Muscle of leg (tissue), 3 donors: ENCODE measurements at regions not wholly inside any gene's neighbourhood (a gene's known extent, or its start where the extent isn't known, plus 50 kb on each side); places are given as distances from the start of the nearest gene placed in this dataset.
A peak's percentile ranks its signal among the peaks of the same experiment; 100 is the strongest.
"Not testable (repeated sequence)": the region's sequence is repeated elsewhere in the genome, so short reads cannot be mapped to it uniquely, and the experiment has no call there.

ENCODE experiments used
- DNase-seq: peaks from one replicate; pipeline ENCODE4 v3.0.0; 2013
- H3K27ac ChIP-seq: one replicate; pipeline ENCODE4 v1.5.1; 2013; ENCODE audit warnings: mild to moderate bottlenecking, low read length, control low read depth
- H3K27me3 ChIP-seq: one replicate; pipeline ENCODE4 v1.6.1; 2013; ENCODE audit warnings: low read length; ENCODE audit not compliant: control insufficient read depth, insufficient read depth
- H3K36me3 ChIP-seq: one replicate; pipeline ENCODE4 v1.6.1; 2013; ENCODE audit warnings: low read length; ENCODE audit not compliant: control insufficient read depth, insufficient read depth
- H3K4me1 ChIP-seq: one replicate; pipeline ENCODE4 v1.6.1; 2013; ENCODE audit warnings: low read length; ENCODE audit not compliant: control insufficient read depth, insufficient read depth
- H3K4me3 ChIP-seq: one replicate; pipeline ENCODE4 v1.5.1; 2013; ENCODE audit warnings: low read length, control low read depth
- H3K9me3 ChIP-seq: replicated peaks from 2 replicates; pipeline ENCODE4 v1.6.1; 2013; ENCODE audit warnings: low read depth, low read length; ENCODE audit not compliant: control insufficient read depth
- WGBS: methylation state at CpG from one replicate; pipeline ENCODE4 v1.1.5; 2013; ENCODE audit warnings: missing lambda C conversion rate; ENCODE audit not compliant: insufficient coverage; 5-methylcytosine and 5-hydroxymethylcytosine counted together

- peaks cover 7% of the 10 kb centered on the region for H3K9me3 ChIP-seq
- no peak for DNase-seq
- H3K4me1 ChIP-seq, result no peaks in the 10 kb centered on the region
- H3K4me3 ChIP-seq, result no peak overlapping the region
- H3K27me3 ChIP-seq, result no peaks in the 10 kb centered on the region
- H3K27ac ChIP-seq, result no peak overlapping the region
- H3K36me3 ChIP-seq, result no peaks in the 10 kb centered on the region
- WGBS, result 92% methylated on average over 2 of the region's 3 CpGs
These were observed 68.0 kb downstream of the CBLN4 start for GRCh38 chr20:55937283-55937682.

DNA sequence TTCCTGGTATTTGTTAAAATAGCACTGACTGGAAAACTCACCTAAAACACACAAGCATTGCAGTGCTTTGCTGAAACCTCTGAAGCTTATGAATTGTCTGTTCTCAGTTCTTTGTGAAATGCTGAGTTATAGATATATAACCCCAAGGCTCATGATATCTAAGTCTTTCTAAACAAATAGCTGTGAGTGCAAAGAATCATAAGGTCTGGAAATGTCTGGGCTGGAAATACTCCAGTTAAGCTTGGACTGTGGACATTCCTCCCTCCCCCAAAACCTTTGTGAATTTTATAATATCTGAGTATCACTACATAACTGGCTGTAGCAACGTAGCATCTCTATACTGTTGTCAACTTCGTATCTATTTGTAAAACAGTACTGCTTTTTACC, 69.1 kb downstream of the CBLN4 start:
- Histone ChIP-seq H3K27me3 (no peaks in the 10 kb centered on the region), H3K9me3 (peaks cover 7% of the 10 kb centered on the region), H3K36me3 (no peaks in the 10 kb centered on the region), H3K4me3 (no peak overlapping the region), H3K27ac (no peak overlapping the region), H3K4me1 (no peaks in the 10 kb centered on the region)
- peak; percentile 22 for DNase-seq
- no CpG with 5 or more reads among the region's 2 CpGs for WGBS

GRCh38 chr20:55935448-55936208, 69.7 kb downstream of the CBLN4 start:
- no peak overlapping the region for H3K4me3 ChIP-seq
- H3K4me1 ChIP-seq, result no peaks in the 10 kb centered on the region
- H3K9me3 ChIP-seq, result peaks cover 7% of the 10 kb centered on the region
- 17% methylated on average over 2 of the region's 3 CpGs for WGBS
- no peak overlapping the region for H3K27ac ChIP-seq
- peak; percentile 60 for DNase-seq
- no peaks in the 10 kb centered on the region for H3K36me3 ChIP-seq
- no peaks in the 10 kb centered on the region for H3K27me3 ChIP-seq

GRCh38 chr20:55934146-55934545, 71.2 kb downstream of the CBLN4 start:
- H3K36me3 ChIP-seq, result no peaks in the 10 kb centered on the region
- H3K27me3 ChIP-seq, result no peaks in the 10 kb centered on the region
- WGBS, result no CpG with 5 or more reads among the region's 2 CpGs
- H3K4me1 ChIP-seq, result no peaks in the 10 kb centered on the region
- no peak overlapping the region for H3K27ac ChIP-seq
- H3K9me3 ChIP-seq, result no peaks in the 10 kb centered on the region
- no peak for DNase-seq
- H3K4me3 ChIP-seq, result no peak overlapping the region

DNA sequence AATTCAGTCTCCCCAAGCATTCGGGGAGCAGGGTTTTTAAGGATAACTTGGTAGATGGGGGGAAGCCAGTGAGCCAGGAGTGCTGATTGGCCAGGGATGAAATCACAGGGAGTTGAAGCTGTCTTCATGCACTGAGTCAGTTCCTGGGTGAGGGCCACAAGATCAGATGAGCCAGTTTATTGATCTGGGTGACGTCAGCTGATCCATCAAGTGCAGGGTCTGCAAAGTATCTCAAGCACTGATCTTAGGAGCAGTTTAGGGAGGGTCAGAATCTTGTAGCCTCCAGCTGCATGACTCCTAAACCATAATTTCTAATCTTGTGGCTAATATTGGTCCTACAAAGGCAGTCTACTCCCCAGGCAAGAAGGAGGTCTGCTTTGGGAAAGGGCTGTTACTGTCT, 74.4 kb downstream of the CBLN4 start:
- not testable (repeated sequence) for DNase-seq, H3K36me3 ChIP-seq, H3K27ac ChIP-seq, H3K4me1 ChIP-seq, H3K27me3 ChIP-seq, H3K9me3 ChIP-seq, H3K4me3 ChIP-seq
- no CpG with 5 or more reads among the region's 2 CpGs for WGBS

DNA sequence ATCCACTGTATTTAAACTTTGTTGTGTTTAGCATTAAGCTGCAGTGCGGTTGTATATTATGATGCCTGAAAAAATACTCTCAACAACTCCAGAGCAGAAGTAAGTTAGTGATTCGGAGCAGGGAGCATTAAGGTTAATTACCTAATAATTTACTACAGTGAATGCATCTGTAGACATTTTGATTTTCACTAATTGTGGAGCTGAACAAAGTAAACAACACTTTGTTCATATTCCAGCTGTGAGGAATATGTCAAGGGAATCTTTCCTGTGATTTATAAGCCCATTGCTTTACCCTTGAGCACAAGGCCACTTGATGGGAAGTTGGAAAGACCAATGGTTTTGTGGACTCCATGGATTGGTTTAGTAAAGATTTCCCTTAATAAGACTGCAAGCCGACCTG, 77.1 kb downstream of the CBLN4 start:
- H3K9me3 ChIP-seq, result no peaks in the 10 kb centered on the region
- no peak overlapping the region for H3K27ac ChIP-seq
- H3K27me3 ChIP-seq, result no peaks in the 10 kb centered on the region
- 80% methylated on average over 1 of the region's 3 CpGs for WGBS
- H3K36me3 ChIP-seq, result no peaks in the 10 kb centered on the region
- no peak for DNase-seq
- H3K4me3 ChIP-seq, result no peak overlapping the region
- H3K4me1 ChIP-seq, result no peaks in the 10 kb centered on the region

GRCh38 chr20:55919956-55920355, 85.4 kb downstream of the CBLN4 start:
- H3K9me3 ChIP-seq, result peaks cover 5% of the 10 kb centered on the region
- DNase-seq, result no peak
- no peak overlapping the region for H3K27ac ChIP-seq
- H3K4me3 ChIP-seq, result no peak overlapping the region
- H3K36me3 ChIP-seq, result no peaks in the 10 kb centered on the region
- H3K4me1 ChIP-seq, result no peaks in the 10 kb centered on the region
- H3K27me3 ChIP-seq, result no peaks in the 10 kb centered on the region

- WGBS, result no CpG with 5 or more reads among the region's 1 CpG
- Histone ChIP-seq H3K9me3 (peaks cover 5% of the 10 kb centered on the region), H3K27me3 (no peaks in the 10 kb centered on the region), H3K27ac (no peak overlapping the region), H3K36me3 (no peaks in the 10 kb centered on the region), H3K4me1 (no peaks in the 10 kb centered on the region), H3K4me3 (no peak overlapping the region)
- DNase-seq, result no peak
These were observed 86.0 kb downstream of the CBLN4 start for GRCh38 chr20:55919319-55919718.

DNA sequence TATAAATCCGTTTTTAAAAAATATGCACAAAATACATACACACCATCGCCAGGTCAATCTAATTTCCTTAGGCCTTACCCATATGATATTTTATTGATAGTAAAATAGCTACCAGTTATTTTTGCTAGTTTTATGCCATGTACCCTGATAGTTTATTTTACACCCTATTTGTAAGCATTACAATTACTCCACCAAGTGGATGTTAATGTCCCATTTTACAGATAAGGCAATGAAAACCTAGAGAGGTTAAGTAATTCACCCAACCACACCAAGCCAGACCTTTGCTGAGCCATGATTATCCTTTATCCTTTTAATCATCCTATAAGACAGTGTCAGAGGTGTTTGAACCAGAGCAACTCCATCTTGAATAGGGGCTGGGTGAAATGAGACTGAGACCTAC, 86.8 kb downstream of the CBLN4 start:
- H3K27me3 ChIP-seq, result no peaks in the 10 kb centered on the region
- no peak overlapping the region for H3K27ac ChIP-seq
- WGBS, result no CpG with 5 or more reads among the region's 2 CpGs
- no peak overlapping the region for H3K4me3 ChIP-seq
- no peak for DNase-seq
- H3K4me1 ChIP-seq, result no peaks in the 10 kb centered on the region
- H3K9me3 ChIP-seq, result peaks cover 7% of the 10 kb centered on the region
- no peaks in the 10 kb centered on the region for H3K36me3 ChIP-seq

DNA sequence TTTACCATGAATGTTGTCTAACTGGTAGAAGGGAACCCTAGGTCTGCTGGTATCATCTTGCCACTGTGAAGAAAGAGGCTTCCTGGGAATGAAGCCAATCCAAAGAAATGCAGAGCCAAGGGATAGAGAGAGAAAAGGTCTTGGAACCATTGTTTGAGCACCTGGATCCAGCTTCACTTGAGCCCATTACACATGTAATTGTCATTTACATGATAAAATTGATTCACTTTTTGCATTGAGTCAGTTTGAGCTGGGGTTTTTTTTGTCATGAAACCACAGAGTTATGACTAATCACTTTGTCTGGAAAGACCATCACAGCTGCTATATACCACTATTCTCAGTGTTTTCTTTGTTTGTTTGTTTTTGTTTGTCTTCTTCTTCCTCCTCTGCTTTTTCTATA, 112.3 kb downstream of the CBLN4 start:
- Histone ChIP-seq H3K4me1 (no peaks in the 10 kb centered on the region), H3K9me3 (no peaks in the 10 kb centered on the region), H3K27me3 (no peaks in the 10 kb centered on the region), H3K36me3 (no peaks in the 10 kb centered on the region), H3K27ac (no peak overlapping the region), H3K4me3 (no peak overlapping the region)
- DNase-seq, result no peak

- 92% methylated on average over 1 of the region's 5 CpGs for WGBS
- no peak overlapping the region for H3K27ac ChIP-seq
- H3K36me3 ChIP-seq, result no peaks in the 10 kb centered on the region
- no peaks in the 10 kb centered on the region for H3K9me3 ChIP-seq
- H3K27me3 ChIP-seq, result no peaks in the 10 kb centered on the region
- no peaks in the 10 kb centered on the region for H3K4me1 ChIP-seq
- no peak overlapping the region for H3K4me3 ChIP-seq
- DNase-seq, result peak; percentile 70
These were observed 116.6 kb downstream of the CBLN4 start for GRCh38 chr20:55888685-55889084.
